ENCODE measurements at regions not wholly inside any gene's neighbourhood (a gene's known extent, or its start where the extent isn't known, plus 50 kb on each side); places are given as distances from the start of the nearest gene placed in this dataset.

DNA sequence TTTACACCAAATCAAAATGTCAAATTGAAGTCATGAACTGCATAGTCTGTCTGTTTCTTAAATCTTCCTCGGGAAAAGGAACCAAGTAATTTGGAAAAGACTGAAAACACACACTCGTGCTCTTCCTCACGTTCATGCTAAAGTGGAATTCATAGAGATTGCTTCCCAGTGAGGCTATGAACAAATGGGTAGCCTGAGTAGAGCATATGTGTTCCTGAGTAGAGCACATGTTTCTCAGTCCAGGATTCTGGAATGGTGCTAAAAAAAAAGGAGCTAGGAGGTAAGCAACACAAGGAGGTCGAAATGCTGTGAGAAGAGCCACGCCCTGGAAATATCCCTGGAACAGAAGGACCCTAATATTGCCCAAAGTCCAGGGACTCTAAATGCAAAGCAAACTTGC is 494.2 kb upstream of the THBS1 start:
- TF ChIP-seq, protein P1, sequence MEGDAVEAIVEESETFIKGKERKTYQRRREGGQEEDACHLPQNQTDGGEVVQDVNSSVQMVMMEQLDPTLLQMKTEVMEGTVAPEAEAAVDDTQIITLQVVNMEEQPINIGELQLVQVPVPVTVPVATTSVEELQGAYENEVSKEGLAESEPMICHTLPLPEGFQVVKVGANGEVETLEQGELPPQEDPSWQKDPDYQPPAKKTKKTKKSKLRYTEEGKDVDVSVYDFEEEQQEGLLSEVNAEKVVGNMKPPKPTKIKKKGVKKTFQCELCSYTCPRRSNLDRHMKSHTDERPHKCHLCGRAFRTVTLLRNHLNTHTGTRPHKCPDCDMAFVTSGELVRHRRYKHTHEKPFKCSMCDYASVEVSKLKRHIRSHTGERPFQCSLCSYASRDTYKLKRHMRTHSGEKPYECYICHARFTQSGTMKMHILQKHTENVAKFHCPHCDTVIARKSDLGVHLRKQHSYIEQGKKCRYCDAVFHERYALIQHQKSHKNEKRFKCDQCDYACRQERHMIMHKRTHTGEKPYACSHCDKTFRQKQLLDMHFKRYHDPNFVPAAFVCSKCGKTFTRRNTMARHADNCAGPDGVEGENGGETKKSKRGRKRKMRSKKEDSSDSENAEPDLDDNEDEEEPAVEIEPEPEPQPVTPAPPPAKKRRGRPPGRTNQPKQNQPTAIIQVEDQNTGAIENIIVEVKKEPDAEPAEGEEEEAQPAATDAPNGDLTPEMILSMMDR (IDR thresholded peaks at IDR 0.05): no peak
- TF ChIP-seq, protein P2, sequence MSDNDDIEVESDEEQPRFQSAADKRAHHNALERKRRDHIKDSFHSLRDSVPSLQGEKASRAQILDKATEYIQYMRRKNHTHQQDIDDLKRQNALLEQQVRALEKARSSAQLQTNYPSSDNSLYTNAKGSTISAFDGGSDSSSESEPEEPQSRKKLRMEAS (IDR thresholded peaks at IDR 0.05): no peak
- no peak for TF ChIP-seq POLR2A (IDR thresholded peaks at IDR 0.05; ENCODE audit: low read length)
- no peak for TF ChIP-seq EP300 (IDR thresholded peaks at IDR 0.05)
- no peak for TF ChIP-seq JUN (IDR thresholded peaks at IDR 0.05)
- TF ChIP-seq RFX5 (IDR thresholded peaks at IDR 0.05): no peak
- TF ChIP-seq CHD4 (IDR thresholded peaks at IDR 0.05; ENCODE audit: borderline replicate concordance): no peak
- TF ChIP-seq EHMT2 (IDR thresholded peaks at IDR 0.05; ENCODE audit: low read depth): no peak

Measured in A549 (cell line).